Spleen (tissue), 11 donors: ENCODE measurements at regions not wholly inside any gene's neighbourhood (a gene's known extent, or its start where the extent isn't known, plus 50 kb on each side); places are given as distances from the start of the nearest gene placed in this dataset.

ENCODE experiments used
- DNase-seq: peaks from one replicate; pipeline ENCODE4 v3.0.0-alpha.2; 2020
- H3K27ac ChIP-seq, 8 donors: fragments of 200-600 bp; sonication (generic) in 7 of 8; 1 replicate in 4 of 8; 2 replicates in 4 of 8; pipeline versions ENCODE4 v1.5.0 to v1.8.0; 2016 to 2021; ENCODE audit warnings: inconsistent platforms in 4 of 8, mild to moderate bottlenecking in 4 of 8, moderate library complexity in 1 of 8
- H3K27me3 ChIP-seq, 7 donors: fragments of 200-600 bp; sonication (generic) in 6 of 7; replicated peaks in 1 of 7; 1 replicate in 4 of 7; 2 replicates in 3 of 7; pipeline versions ENCODE4 v1.5.0 to v1.8.0; 2016 to 2021; ENCODE audit warnings: inconsistent platforms in 3 of 7, mild to moderate bottlenecking in 1 of 7
- H3K36me3 ChIP-seq, 6 donors: fragments of 200-600 bp; sonication (generic) in 5 of 6; 1 replicate in 4 of 6; 2 replicates in 2 of 6; pipeline versions ENCODE4 v1.5.0 to v1.8.0; 2016 to 2021; ENCODE audit warnings: inconsistent platforms in 2 of 6
- H3K4me1 ChIP-seq, 6 donors: fragments of 200-600 bp; sonication (generic) in 5 of 6; 1 replicate in 3 of 6; 2 replicates in 3 of 6; pipeline versions ENCODE4 v1.5.0 to v1.8.0; 2016 to 2021; ENCODE audit warnings: inconsistent platforms in 3 of 6
- H3K4me3 ChIP-seq, 8 donors: fragments of 200-600 bp; sonication (generic) in 7 of 8; 1 replicate in 4 of 8; 2 replicates in 4 of 8; pipeline versions ENCODE4 v1.5.0 to v1.8.0; 2016 to 2021; ENCODE audit warnings: inconsistent platforms in 4 of 8, mild to moderate bottlenecking in 4 of 8, moderate library complexity in 2 of 8
- H3K9me3 ChIP-seq, 8 donors: fragments of 200-600 bp; sonication (generic) in 7 of 8; 1 replicate in 4 of 8; 2 replicates in 4 of 8; pipeline versions ENCODE4 v1.5.0 to v1.8.0; 2016 to 2021; ENCODE audit warnings: inconsistent platforms in 4 of 8
- POLR2A ChIP-seq, 3 donors: fragments of 450-650 bp; IDR thresholded peaks; one replicate each; pipeline ENCODE4 v1.5.1; 2017; ENCODE audit warnings: antibody characterized with exemption in 3 of 3, mild to moderate bottlenecking in 1 of 3
- POLR2AphosphoS5 ChIP-seq, 3 donors: sonication (generic); formaldehyde crosslinking; IDR thresholded peaks; one replicate each; pipeline ENCODE4 v1.5.1; 2017; ENCODE audit warnings: antibody characterized with exemption in 3 of 3
- WGBS, 5 donors: extraction: QIAGEN DNeasy Blood & Tissue Kit in 3 of 5; methylation state at CpG; one replicate each; pipeline versions ENCODE4 v1.1.5 to v1.1.7; 2013 to 2018; 5-methylcytosine and 5-hydroxymethylcytosine counted together
- intact Hi-C: fragments of 100-400 bp; cut with DNase I; formaldehyde crosslinking; loops from one replicate; pipeline ENCODE4 v1.15.0; 2023; ENCODE audit warnings: low total_unique reads
- TF ChIP-seq, protein P1 (sequence below), 11 experiments: fragments of 200-600 bp in 7 of 11; fragments of 450-650 bp in 4 of 11; sonication (generic) in 4 of 11; IDR thresholded peaks in 8 of 11; conservative IDR thresholded peaks in 3 of 11; 1 replicate in 7 of 11; 2 replicates in 4 of 11; pipeline versions ENCODE4 v1.4.0 to v1.8.0; 2016 to 2021; ENCODE audit warnings: antibody characterized with exemption in 11 of 11, inconsistent platforms in 4 of 11, mild to moderate bottlenecking in 1 of 11
- donor health status: healthy with polysubstance abuse.
- donor health status: DM: no; HTN: no; CAD: no; lungs with moderate emphysema.
- donor health status: DM: no; HTN: no; CAD: no.
- donor health status: Bipolar disorder and iron deficiency.
- donor health status: healthy.
- donor health status: DM: no; HTN: no; CAD: no.
- donor health status: DM: yes; HTN: yes; CAD: no.

DNA sequence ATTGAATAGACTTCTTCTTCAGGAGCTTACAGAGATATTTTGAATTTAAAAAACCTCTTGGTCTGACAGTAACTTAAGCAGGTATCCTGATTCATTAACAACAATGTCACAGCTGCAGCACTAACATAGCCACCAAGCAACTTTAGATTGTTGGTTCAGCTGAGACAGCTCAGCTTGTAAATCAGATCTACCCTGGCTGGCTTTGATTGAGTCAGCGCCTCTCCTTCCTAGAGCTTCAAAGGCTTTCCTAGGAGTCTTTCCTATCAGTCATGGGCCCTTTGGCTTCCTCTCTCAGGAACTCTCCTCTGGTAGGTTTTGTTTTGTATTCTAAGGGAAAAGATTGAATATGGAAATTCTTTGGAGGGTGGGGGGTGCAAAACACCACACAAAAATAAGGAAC, 70.7 kb upstream of the STEAP4 start:
- H3K27ac ChIP-seq = no peak overlapping the region
- H3K36me3 ChIP-seq = no peaks in the 10 kb centered on the region
- H3K4me3 ChIP-seq = no peak overlapping the region
- H3K27me3 ChIP-seq = no peaks in the 10 kb centered on the region
- TF ChIP-seq POLR2AphosphoS5 (IDR thresholded peaks at IDR 0.05) (no peak), POLR2A (IDR thresholded peaks at IDR 0.05) (no peak)
- TF ChIP-seq, protein P1, sequence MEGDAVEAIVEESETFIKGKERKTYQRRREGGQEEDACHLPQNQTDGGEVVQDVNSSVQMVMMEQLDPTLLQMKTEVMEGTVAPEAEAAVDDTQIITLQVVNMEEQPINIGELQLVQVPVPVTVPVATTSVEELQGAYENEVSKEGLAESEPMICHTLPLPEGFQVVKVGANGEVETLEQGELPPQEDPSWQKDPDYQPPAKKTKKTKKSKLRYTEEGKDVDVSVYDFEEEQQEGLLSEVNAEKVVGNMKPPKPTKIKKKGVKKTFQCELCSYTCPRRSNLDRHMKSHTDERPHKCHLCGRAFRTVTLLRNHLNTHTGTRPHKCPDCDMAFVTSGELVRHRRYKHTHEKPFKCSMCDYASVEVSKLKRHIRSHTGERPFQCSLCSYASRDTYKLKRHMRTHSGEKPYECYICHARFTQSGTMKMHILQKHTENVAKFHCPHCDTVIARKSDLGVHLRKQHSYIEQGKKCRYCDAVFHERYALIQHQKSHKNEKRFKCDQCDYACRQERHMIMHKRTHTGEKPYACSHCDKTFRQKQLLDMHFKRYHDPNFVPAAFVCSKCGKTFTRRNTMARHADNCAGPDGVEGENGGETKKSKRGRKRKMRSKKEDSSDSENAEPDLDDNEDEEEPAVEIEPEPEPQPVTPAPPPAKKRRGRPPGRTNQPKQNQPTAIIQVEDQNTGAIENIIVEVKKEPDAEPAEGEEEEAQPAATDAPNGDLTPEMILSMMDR (IDR thresholded peaks at IDR 0.05 in 8 of 11, conservative IDR thresholded peaks at IDR 0.05 in 3 of 11) = no peak
- 65 to 91% (median 69%) methylated on average over 1 of the region's 1 CpG for WGBS, 5 donors
- no peak for DNase-seq
- peaks cover 0 to 7% (median 0%) of the 10 kb centered on the region in 8 donors for H3K9me3 ChIP-seq
- no peaks in the 10 kb centered on the region for H3K4me1 ChIP-seq
- intact Hi-C loops = no loop called here

DNA sequence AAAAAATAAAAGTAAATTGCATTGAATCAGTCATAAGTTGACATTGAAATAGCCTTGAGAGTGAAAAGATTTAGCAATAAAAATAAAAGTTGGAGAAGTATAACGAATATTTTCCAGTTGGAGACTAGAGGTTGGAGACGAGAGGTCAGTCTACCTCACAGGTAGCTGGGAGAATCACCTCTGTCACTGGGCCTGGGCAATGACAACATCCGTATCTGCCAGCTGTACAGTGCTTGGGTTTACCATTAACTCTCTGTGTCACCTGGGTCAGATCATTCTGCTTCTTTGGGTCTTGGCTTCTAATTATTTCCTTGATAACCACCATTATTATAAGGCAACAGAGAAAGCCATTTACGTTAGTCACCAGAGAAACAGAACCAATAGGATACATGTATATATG, 62.0 kb upstream of the STEAP4 start:
- no peaks in the 10 kb centered on the region for H3K27me3 ChIP-seq
- no peaks in the 10 kb centered on the region for H3K36me3 ChIP-seq
- TF ChIP-seq, protein P1 (IDR thresholded peaks at IDR 0.05 in 8 of 11, conservative IDR thresholded peaks at IDR 0.05 in 3 of 11) = no peak
- TF ChIP-seq POLR2A (IDR thresholded peaks at IDR 0.05) = no peak
- TF ChIP-seq POLR2AphosphoS5 (IDR thresholded peaks at IDR 0.05) = no peak
- H3K4me3 ChIP-seq = no peak overlapping the region
- DNase-seq = no peak
- intact Hi-C loops = no loop called here
- 79 to 89% (median 85%) methylated on average over 4 of the region's 4 CpGs for WGBS, 5 donors
- no peaks in the 10 kb centered on the region for H3K9me3 ChIP-seq
- H3K4me1 ChIP-seq = no peaks in the 10 kb centered on the region
- no peak overlapping the region for H3K27ac ChIP-seq

DNA sequence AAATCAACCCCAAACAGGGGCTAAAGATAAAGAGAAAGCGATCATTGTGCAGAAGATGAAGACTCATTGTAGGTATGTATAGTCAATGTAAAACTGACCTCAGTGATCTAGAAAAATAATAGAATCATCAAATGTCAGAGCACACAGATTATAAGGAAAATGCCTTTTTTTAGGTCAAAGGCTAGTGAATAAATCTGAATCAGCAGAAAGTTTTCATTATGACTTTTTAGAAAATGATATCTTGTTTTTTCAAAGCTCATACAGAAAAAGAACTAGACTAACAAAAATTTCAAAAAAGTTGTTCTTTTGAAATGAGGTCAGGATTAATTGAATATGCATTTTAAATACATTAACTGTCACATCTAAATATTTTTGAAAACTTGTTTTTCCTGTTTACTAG, 60.2 kb upstream of the STEAP4 start:
- Histone ChIP-seq H3K4me1 (no peaks in the 10 kb centered on the region), H3K9me3 (no peaks in the 10 kb centered on the region), H3K4me3 (no peak overlapping the region), H3K36me3 (no peaks in the 10 kb centered on the region), H3K27me3 (no peaks in the 10 kb centered on the region), H3K27ac (no peak overlapping the region)
- TF ChIP-seq POLR2AphosphoS5 (IDR thresholded peaks at IDR 0.05) = no peak
- TF ChIP-seq, protein P1 (IDR thresholded peaks at IDR 0.05 in 8 of 11, conservative IDR thresholded peaks at IDR 0.05 in 3 of 11) = no peak
- DNase-seq = no peak
- intact Hi-C loops = no loop called here
- 91 to 98% (median 94%) methylated on average over 1 of the region's 1 CpG for WGBS, 5 donors

DNA sequence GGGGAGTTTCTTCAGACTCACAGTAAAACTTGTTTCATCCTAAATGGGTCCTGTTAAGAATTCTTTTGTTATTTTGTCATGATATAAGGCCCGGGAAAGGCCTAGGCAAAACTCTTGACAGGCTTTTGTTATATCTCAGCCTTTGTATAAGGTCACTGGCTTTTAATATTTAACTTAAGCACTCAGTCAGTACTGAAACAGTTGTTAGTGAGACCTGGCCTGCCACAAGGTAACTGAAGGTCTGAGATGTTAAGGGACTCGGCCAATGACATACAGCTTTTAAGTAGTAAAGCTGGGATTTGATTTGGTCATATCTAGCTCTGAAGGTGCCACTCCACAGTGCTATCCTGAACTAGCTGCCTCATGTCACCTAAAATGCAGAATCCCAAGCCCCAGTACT, 57.2 kb upstream of the STEAP4 start:
- H3K36me3 ChIP-seq = no peaks in the 10 kb centered on the region
- H3K9me3 ChIP-seq = no peaks in the 10 kb centered on the region
- no peak for DNase-seq
- TF ChIP-seq POLR2AphosphoS5 (IDR thresholded peaks at IDR 0.05) = no peak
- intact Hi-C loops = no loop called here
- no peak overlapping the region for H3K27ac ChIP-seq
- peaks cover 0 to 3% (median 0%) of the 10 kb centered on the region in 7 donors for H3K27me3 ChIP-seq
- H3K4me1 ChIP-seq = no peaks in the 10 kb centered on the region
- no peak overlapping the region for H3K4me3 ChIP-seq
- 78 to 93% (median 86%) methylated on average over 2 of the region's 2 CpGs for WGBS, 5 donors

DNA sequence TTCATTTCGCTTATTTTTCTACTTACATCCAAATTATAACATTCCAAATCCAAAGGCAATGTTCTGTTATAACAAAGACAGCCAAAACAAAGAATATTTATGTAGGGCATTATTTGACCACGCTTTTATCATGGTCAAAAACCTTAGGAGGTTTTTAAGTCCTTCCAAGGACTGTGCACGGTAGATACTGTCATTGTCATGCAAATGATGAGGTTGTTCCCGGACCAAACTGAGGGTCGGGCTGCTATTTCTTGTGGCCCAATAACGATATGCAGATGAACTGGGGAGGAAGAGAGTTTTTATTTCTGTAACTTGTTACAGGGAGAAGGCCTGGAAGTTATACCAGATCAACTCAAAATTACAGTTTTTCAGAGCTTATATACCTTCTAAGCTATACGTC, 56.6 kb upstream of the STEAP4 start:
- DNase-seq = no peak
- no peak overlapping the region for H3K27ac ChIP-seq
- WGBS, 5 donors = 78 to 89% (median 84%) methylated on average over 7 of the region's 7 CpGs
- H3K9me3 ChIP-seq = no peaks in the 10 kb centered on the region
- no peak overlapping the region for H3K4me3 ChIP-seq
- H3K27me3 ChIP-seq = peaks cover 0 to 5% (median 0%) of the 10 kb centered on the region in 7 donors
- intact Hi-C loops = no loop called here
- no peaks in the 10 kb centered on the region for H3K36me3 ChIP-seq
- H3K4me1 ChIP-seq = peaks cover 0 to 2% (median 0%) of the 10 kb centered on the region in 6 donors
- no peak for TF ChIP-seq POLR2AphosphoS5 (IDR thresholded peaks at IDR 0.05)
- TF ChIP-seq, protein P1 (IDR thresholded peaks at IDR 0.05 in 8 of 11, conservative IDR thresholded peaks at IDR 0.05 in 3 of 11) = no peak
- no peak for TF ChIP-seq POLR2A (IDR thresholded peaks at IDR 0.05)
